Astrocyte (in vitro differentiated cells and primary cell): ENCODE measurements at regions not wholly inside any gene's neighbourhood (a gene's known extent, or its start where the extent isn't known, plus 50 kb on each side); places are given as distances from the start of the nearest gene placed in this dataset.

Source experiments
- EZH2 ChIP-seq: IDR thresholded peaks from 2 replicates; pipeline ENCODE4 v1.6.1; 2012; ENCODE audit warnings: mild to moderate bottlenecking, low read length, inconsistent platforms; ENCODE audit not compliant: insufficient read depth
- TF ChIP-seq, protein P1 (sequence below): IDR thresholded peaks from 2 replicates; pipeline ENCODE4 v1.5.1; 2011; ENCODE audit warnings: low read depth, mild to moderate bottlenecking, inconsistent platforms, low read length, moderate library complexity; ENCODE audit not compliant: insufficient read depth

DNA sequence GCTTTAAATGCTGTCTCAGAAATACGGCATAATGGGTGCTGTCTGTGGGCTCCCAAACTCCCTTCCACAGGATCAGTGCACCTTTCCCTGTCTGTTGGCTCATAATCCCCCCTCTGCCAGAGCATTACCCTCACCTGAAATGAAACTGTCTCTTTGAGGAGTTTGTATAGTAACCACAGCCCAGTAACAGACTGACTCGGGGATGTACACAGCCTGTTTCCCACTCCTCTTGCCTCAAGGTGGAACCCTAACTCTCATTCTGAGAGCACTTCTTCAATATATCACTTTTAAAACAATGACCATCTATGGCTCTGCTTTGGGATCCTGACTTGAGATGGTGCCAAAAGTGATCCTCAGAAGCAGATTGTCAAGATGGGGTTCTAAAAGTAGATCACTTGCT is 332.5 kb downstream of the AMY1C start:
- no peak for TF ChIP-seq EZH2
- TF ChIP-seq, protein P1, sequence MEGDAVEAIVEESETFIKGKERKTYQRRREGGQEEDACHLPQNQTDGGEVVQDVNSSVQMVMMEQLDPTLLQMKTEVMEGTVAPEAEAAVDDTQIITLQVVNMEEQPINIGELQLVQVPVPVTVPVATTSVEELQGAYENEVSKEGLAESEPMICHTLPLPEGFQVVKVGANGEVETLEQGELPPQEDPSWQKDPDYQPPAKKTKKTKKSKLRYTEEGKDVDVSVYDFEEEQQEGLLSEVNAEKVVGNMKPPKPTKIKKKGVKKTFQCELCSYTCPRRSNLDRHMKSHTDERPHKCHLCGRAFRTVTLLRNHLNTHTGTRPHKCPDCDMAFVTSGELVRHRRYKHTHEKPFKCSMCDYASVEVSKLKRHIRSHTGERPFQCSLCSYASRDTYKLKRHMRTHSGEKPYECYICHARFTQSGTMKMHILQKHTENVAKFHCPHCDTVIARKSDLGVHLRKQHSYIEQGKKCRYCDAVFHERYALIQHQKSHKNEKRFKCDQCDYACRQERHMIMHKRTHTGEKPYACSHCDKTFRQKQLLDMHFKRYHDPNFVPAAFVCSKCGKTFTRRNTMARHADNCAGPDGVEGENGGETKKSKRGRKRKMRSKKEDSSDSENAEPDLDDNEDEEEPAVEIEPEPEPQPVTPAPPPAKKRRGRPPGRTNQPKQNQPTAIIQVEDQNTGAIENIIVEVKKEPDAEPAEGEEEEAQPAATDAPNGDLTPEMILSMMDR: no peak
